Osteoblast (primary cell): ENCODE measurements at regions not wholly inside any gene's neighbourhood (a gene's known extent, or its start where the extent isn't known, plus 50 kb on each side); places are given as distances from the start of the nearest gene placed in this dataset.

ENCODE experiments used
- DNase-seq: peaks from one replicate; pipeline ENCODE4 v3.0.0; 2011; ENCODE audit warnings: low spot score, mixed read lengths; ENCODE audit not compliant: insufficient read length; ENCODE audit errors: missing footprints
- H2AFZ ChIP-seq: 2 replicates; pipeline ENCODE4 v1.6.0; 2011; ENCODE audit warnings: mild to moderate bottlenecking, low read length
- H3K27ac ChIP-seq: 2 replicates; pipeline ENCODE4 v1.5.1; 2011; ENCODE audit warnings: mild to moderate bottlenecking, low read depth, low read length, moderate library complexity
- H3K27me3 ChIP-seq: 2 replicates; pipeline ENCODE4 v1.6.0; 2012; ENCODE audit warnings: mild to moderate bottlenecking, control low read depth, inconsistent platforms, low read length, moderate library complexity; ENCODE audit not compliant: insufficient read depth
- H3K36me3 ChIP-seq: 2 replicates; pipeline ENCODE4 v1.5.1; 2011; ENCODE audit warnings: mild to moderate bottlenecking, low read length, control low read depth, moderate library complexity; ENCODE audit not compliant: insufficient read depth
- H3K4me1 ChIP-seq: 2 replicates; pipeline ENCODE4 v1.5.1; 2011; ENCODE audit warnings: mild to moderate bottlenecking, low read length, control low read depth, moderate library complexity; ENCODE audit not compliant: insufficient read depth
- H3K4me2 ChIP-seq: 2 replicates; pipeline ENCODE4 v1.6.0; 2011; ENCODE audit warnings: mild to moderate bottlenecking, low read length; ENCODE audit not compliant: insufficient read depth
- H3K4me3 ChIP-seq: fragments of 200-600 bp; sonication (generic); 3 replicates; pipeline ENCODE4 v1.5.1; 2012; ENCODE audit warnings: mild to moderate bottlenecking, low read length, inconsistent platforms; ENCODE audit not compliant: insufficient read depth
- H3K79me2 ChIP-seq: 2 replicates; pipeline ENCODE4 v1.6.0; 2012; ENCODE audit warnings: mild to moderate bottlenecking, low read length, control low read depth, inconsistent platforms; ENCODE audit not compliant: insufficient read depth
- H3K9me3 ChIP-seq: 2 replicates; pipeline ENCODE4 v1.5.1; 2011; ENCODE audit warnings: low read depth, low read length, control low read depth
- H4K20me1 ChIP-seq: 2 replicates; pipeline ENCODE4 v1.6.0; 2012; ENCODE audit warnings: mild to moderate bottlenecking, low read length, control low read depth; ENCODE audit not compliant: insufficient read depth
- TF ChIP-seq, protein P1 (sequence below): IDR thresholded peaks from 2 replicates; pipeline ENCODE4 v1.5.1; 2011; ENCODE audit warnings: mild to moderate bottlenecking, low read depth, low read length, moderate library complexity; ENCODE audit errors: extremely low read depth

GRCh38 chr21:35401476-35401875 lies 352.4 kb upstream of the RUNX1 start:
- DNase-seq = peak; percentile 35
- TF ChIP-seq, protein P1, sequence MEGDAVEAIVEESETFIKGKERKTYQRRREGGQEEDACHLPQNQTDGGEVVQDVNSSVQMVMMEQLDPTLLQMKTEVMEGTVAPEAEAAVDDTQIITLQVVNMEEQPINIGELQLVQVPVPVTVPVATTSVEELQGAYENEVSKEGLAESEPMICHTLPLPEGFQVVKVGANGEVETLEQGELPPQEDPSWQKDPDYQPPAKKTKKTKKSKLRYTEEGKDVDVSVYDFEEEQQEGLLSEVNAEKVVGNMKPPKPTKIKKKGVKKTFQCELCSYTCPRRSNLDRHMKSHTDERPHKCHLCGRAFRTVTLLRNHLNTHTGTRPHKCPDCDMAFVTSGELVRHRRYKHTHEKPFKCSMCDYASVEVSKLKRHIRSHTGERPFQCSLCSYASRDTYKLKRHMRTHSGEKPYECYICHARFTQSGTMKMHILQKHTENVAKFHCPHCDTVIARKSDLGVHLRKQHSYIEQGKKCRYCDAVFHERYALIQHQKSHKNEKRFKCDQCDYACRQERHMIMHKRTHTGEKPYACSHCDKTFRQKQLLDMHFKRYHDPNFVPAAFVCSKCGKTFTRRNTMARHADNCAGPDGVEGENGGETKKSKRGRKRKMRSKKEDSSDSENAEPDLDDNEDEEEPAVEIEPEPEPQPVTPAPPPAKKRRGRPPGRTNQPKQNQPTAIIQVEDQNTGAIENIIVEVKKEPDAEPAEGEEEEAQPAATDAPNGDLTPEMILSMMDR = no peak
- no peaks in the 10 kb centered on the region for H3K79me2 ChIP-seq
- no peaks in the 10 kb centered on the region for H3K27me3 ChIP-seq
- H3K9me3 ChIP-seq = no peaks in the 10 kb centered on the region
- no peak overlapping the region for H2AFZ ChIP-seq
- H3K4me3 ChIP-seq = no peak overlapping the region
- no peaks in the 10 kb centered on the region for H4K20me1 ChIP-seq
- H3K4me1 ChIP-seq = peaks cover 28% of the 10 kb centered on the region
- no peaks in the 10 kb centered on the region for H3K36me3 ChIP-seq
- H3K27ac ChIP-seq = no peak overlapping the region
- no peak overlapping the region for H3K4me2 ChIP-seq

GRCh38 chr21:35400233-35400939 lies 351.3 kb upstream of the RUNX1 start:
- H3K27me3 ChIP-seq = no peaks in the 10 kb centered on the region
- TF ChIP-seq, protein P1 = peak; percentile 54
- H3K4me3 ChIP-seq = no peak overlapping the region

DNA sequence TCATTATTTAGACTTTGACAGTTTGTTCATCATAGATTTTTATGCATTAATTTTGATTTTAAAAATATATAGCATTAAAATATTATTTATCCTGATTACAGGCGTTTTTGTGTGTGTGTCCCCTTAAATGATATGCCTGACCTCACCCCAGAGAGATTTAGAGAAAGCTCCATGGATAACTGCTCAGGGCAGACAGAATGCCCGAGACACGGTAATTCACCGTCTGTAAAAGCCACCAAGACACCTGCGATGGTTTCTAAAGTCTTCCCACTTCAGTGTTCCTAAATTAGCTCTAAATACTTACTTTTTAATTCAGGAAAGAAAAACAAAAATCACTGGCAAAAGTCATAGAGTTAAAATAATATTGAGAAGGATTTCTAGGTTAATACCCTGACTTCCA lies 350.6 kb upstream of the RUNX1 start:
- Histone ChIP-seq H4K20me1 (no peaks in the 10 kb centered on the region), H3K9me3 (no peaks in the 10 kb centered on the region), H3K4me1 (peaks cover 34% of the 10 kb centered on the region), H3K4me3 (no peak overlapping the region), H3K36me3 (no peaks in the 10 kb centered on the region), H3K27me3 (no peaks in the 10 kb centered on the region), H3K4me2 (peak overlapping the region; percentile 79), H3K79me2 (no peaks in the 10 kb centered on the region), H2AFZ (no peak overlapping the region), H3K27ac (peak overlapping the region; percentile 51)
- DNase-seq = no peak
- TF ChIP-seq, protein P1 = no peak

More at GRCh38 chr21:35400233-35400939, 351.3 kb upstream of the RUNX1 start:
- H3K4me2 ChIP-seq = peak overlapping the region; percentile 79
- peak; percentile 37 for DNase-seq
- no peak overlapping the region for H2AFZ ChIP-seq
- no peaks in the 10 kb centered on the region for H4K20me1 ChIP-seq
- no peaks in the 10 kb centered on the region for H3K79me2 ChIP-seq
- no peaks in the 10 kb centered on the region for H3K36me3 ChIP-seq
- peak overlapping the region; percentile 51 for H3K27ac ChIP-seq
- H3K9me3 ChIP-seq = no peaks in the 10 kb centered on the region
- peaks cover 34% of the 10 kb centered on the region for H3K4me1 ChIP-seq

GRCh38 chr21:35399002-35399530 lies 350.0 kb upstream of the RUNX1 start:
- DNase-seq = peak; percentile 34
- TF ChIP-seq, protein P1 = no peak
- Histone ChIP-seq H2AFZ (peak overlapping the region; percentile 76), H3K36me3 (no peaks in the 10 kb centered on the region), H3K79me2 (no peaks in the 10 kb centered on the region), H3K4me1 (peaks cover 34% of the 10 kb centered on the region), H3K27ac (peak overlapping the region; percentile 51), H3K9me3 (no peaks in the 10 kb centered on the region), H3K4me2 (peak overlapping the region; percentile 79), H4K20me1 (no peaks in the 10 kb centered on the region), H3K27me3 (no peaks in the 10 kb centered on the region), H3K4me3 (peak overlapping the region; percentile 46)
